HG03039 (cell line): ENCODE measurements at regions not wholly inside any gene's neighbourhood (a gene's known extent, or its start where the extent isn't known, plus 50 kb on each side); places are given as distances from the start of the nearest gene placed in this dataset.
"Not testable (repeated sequence)": the region's sequence is repeated elsewhere in the genome, so short reads cannot be mapped to it uniquely, and the experiment has no call there.

Experiments used
- ATAC-seq: cut with Tn5 transposase; IDR thresholded peaks from one replicate; pipeline ENCODE4 v1.9.1; 2021; ENCODE audit warnings: mild to moderate bottlenecking, moderate library complexity; ENCODE audit not compliant: unreplicated experiment

DNA sequence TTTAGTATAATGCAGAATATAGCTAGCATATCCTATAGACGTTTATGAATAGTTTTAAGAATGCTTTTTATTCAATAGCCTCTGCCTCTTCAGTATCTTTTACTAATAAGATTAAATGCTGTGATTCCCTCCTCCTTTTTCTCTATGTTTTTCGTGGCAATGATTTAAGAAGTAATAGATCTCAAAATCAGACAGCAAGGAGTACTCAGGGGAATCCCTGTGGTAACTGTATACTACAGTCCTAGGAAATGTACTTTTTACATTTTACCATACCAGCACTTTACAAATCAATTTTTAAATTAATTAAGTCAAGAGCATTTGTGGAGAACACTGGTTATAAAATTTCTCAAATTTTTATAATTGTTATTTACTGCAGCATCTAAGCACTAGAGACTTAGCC is 240.6 kb upstream of the CAND1 start:
- no peak for ATAC-seq

DNA sequence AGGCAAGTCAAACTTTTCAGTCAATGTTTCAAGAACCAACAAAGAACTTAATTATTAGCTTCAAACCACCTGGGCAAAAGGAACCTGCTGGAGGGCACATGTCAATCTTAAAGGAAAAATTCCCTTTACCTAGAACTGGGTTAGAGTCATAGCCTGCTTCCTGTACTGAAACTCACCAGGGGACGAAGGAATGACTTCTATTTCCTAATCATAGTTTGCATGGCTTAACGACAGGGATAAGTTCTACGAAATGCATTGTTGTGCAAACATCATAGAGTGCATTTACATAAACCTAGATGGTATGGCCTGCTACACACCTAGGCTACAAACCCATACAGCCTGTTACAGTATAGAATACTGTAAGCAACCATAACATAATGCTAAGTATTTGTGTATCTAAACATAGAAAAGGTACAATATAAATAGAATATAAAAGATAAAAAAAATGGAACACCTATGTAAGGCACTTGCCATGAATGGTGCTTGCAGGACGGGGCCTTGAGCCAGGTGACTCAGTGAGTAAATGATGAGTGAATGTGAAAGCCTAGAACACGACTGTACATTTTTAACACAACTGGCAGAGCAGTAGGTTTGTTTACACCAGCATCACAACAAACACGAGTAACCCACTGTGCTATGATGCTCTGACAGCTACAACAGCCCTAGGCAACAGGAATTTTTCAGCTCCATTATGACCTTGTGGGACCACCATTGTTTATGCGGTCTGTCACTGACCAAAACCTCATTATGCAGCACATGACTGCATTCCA is 234.9 kb upstream of the CAND1 start:
- ATAC-seq, result no peak

DNA sequence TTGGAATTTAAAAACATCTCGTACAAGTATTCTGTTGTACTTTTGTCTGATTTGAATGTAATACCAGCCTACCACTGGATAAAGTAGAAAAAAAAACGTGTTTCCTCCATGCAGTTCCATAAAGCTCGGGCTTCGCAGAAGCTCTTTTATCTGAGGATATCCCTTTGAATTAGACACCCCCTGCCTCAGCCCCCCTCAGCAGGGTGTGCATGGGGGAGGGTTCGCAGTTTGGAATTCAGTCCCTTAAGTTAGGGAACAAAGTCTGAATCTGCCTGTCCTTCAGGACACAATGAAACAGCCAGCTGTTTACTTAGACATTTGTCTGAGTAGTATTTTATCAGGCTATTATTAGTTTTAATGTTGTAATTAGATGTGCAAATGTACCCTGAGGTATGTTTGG is 234.0 kb upstream of the CAND1 start:
- ATAC-seq, result no peak

DNA sequence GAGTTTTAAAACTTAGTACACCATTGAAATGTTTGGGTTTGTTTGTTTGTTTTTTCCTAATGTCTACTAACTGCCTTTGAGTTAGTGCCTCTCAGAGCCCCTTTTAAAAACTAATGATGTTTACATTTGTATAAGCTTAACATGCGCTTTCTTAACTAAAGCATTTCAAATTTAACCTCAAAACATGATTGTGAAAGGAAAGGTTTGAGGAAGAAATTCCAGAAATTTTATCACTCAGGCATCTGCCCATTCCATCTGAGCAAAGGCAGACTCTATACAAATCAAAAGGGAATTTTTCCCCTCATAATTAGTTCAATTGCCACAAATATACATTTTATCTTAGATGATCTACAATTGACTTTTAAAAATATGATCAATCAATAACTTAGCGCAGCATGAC is 230.7 kb upstream of the CAND1 start:
- ATAC-seq, result no peak

DNA sequence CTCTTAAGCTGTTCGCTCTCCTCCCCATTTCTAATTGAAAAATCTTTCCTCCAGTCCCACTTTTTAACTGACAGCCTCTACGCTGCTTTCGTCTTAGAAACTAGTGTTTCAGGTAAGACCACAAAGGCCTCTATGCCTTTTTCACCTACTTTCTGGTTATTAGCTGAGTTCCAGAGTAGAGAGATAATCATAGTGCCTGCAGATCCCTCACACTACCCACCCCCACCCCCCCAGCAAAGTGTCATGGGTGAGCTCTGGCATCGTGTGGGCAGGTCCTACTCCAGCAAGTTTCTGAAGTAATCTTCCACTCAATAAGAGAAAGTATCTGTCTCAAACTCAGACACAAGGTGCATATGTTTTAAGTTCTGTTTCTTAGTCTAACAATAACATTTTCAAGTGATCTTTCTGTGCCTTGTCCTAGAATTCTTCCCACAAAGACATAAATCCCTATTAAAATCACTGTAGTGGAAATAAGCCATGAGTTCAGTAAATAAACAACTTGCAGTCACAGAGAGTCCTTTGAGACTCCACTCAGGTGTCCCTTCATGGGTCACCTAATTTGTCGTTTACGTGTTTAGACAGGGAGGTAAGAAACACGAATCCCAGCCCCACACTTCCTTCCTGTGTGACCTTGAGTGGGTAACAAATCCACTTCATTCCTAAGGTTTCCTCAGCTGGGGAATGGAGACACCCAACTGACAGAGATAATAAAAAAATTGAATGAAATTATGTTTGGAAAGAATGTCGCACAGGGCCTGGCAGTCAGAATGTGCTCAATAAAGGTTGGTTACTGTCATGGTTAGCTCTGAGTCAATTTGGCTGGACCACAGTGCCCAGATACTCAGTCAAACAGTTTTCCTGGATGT is 228.9 kb upstream of the CAND1 start:
- no peak for ATAC-seq

DNA sequence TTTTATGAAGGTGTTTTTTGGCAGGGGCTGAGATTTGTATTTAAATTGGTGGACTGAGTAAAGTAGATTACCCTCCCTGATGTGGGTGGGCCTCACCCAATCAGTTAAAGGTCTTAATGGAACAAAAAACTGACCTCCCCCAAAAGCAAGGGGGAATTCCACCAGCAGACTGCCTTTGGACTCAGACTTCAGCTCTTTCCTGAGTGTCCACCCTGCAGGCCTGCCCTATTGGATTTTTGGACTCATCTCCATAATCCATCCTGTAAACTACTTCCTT is 228.4 kb upstream of the CAND1 start:
- no peak for ATAC-seq

DNA sequence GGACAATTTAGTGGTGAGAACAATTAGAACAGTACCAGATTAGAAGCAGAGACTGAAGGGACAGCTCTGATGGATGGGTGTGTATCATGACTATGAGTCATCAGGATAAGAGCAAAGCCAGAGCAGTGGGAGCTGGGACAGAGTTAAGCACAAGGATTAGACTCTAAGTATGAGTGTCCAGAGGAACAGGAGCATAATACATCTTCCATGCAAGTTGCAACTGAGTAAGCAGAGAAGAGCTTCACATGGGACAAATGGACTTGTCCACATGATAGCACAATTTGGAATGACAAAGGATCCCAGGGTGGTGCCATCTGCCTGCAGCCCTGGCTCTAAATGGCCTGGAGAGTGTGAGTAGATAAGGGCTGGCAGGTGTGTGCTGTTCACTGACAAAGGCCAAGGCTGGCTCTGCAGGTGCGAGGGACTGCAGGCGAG is 226.4 kb upstream of the CAND1 start:
- no peak for ATAC-seq

DNA sequence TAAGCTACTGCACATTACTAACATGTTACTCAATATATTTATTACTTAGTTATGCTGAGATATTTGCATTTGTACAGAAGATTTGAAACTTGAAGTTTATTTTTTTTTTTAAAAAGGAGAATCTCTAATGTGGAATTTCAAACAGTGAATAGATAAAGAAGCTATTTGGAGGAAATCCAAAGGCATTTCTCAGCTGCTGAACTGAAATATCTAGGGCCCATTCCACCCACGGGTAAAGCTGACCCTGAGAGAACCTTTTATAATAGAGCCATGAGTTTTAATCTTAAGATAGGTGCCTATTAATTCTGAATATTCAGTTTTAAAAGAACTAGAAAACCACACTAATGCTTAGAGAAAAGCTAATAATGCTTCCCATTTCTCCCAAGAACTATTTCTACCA is 225.4 kb upstream of the CAND1 start:
- ATAC-seq, result no peak

DNA sequence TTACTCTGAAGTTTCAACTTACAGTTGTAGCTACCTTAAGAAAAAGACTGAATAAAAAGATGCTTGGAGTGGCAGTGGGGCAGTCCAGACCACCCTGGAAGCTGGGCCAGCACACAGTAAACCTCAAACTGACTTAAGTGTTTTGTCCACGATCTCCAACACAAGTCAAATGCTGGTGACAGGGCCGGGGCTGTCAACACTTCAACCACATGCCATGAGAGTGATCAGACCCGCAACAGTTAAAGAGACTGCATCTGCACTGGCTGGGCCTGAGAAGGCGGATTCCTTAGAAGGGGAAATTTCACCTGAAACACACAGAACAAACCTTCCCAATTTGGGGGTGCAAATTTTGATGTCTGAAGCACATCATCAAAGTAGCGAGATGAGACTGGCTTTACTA is 223.5 kb upstream of the CAND1 start:
- ATAC-seq, result no peak

DNA sequence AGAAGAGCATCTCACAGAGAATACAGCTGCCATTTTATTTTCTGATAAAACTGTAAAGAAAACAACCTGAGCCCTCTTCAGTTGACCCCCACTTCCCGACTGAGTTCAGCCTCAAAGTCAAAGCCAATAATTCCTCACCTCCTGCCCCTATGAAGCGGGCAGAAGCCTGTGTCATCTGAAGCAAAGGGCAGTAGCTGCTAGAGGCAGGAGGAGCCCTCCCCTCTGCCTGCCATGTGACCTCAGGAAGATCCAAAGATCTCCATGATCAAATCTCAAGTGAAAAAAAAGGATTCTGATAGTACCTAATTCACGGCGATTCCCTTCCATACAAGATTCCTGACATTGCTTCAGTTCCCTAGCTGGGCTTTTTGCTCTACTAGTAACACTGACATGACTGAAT is 223.1 kb upstream of the CAND1 start:
- no peak for ATAC-seq

DNA sequence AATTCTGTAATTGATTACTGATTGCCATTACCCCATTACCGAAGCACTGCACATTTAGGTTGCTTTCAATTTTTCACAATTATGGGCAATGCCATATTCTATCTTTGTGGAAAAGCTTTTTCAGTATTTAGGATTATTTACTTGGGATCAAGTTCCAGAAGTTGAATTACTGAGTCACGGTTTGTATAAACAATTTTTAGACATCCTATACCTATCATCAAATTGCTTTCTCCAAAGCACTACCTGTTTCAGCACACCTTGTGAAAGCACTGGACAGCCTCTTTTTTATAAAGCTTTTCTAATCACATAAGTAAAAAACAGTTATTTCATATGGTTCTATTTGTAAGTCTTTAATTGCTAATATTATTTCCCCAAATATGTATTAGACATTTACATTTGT is 221.5 kb upstream of the CAND1 start:
- no peak for ATAC-seq

DNA sequence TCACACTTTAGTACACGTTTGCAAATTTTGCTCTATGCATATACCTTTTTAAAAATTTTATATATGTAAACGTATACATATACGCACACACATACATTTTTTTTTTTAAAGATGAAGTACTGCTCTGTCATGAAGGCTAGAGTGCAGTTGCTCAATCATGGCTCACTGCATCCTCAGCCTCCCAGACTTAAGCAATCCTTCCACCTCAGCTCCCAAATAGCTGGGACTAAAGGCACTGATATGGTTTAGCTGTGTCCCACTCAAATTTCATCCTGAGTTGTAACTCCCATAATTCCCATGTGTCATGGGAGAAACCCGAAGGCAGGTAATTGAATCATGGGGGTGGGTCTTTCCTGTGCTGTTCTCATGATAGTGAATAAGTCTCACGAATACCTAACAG is 220.8 kb upstream of the CAND1 start:
- no peak for ATAC-seq

DNA sequence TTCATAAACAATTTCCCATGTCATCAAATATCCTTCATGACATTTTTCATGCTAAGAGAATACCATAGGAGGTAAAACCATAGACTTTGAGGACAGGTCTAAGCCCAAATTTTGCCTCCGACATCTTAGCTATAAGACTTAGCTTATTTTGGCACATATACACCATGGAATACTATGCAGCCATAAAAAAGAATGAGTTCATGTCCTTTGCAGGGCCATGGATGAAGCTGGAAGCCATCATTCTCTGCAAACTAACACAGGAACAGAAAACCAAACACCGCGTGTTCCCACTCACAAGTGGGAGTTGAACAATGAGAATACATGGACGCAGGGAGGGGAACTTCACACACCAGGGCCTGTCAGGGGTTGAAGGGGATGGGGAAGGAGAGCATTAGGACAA is 220.0 kb upstream of the CAND1 start:
- not testable (repeated sequence) for ATAC-seq

DNA sequence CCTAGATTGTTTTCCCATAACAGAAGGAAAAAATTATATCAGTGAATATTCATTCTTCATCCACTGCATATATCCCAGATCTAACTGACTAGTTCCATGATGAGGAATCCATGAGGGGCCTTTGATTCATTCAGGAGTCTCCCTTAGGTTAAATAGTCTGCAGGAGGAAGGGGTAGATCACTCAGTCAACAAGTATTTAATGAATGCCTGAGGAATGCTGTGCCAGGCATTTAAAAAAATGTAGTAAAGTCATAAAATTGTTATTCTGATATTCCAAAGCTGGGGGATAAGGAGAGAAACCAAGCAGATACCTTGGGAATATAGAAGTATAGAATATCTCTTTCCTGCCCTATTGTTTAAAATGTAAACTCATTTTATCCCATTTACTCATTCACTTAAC is 216.2 kb upstream of the CAND1 start:
- no peak for ATAC-seq

DNA sequence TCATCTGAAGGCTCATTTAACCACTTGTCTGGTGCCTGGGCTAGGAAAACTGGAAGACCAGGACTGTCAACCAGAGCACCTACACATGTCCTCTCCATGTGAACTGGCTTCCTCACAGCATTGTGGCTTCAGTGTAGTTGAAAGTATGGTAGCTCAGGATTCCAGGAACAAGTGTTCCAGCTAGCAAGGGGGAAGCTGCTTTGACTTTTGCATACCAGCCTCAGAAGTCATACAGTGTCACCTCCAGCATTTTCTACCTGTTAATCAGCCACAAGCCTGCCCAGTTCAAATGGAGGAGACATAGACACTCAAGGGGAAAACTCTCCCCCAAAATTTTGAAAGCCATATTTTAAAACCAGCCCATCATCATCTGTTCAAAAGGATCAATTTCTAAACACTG is 212.8 kb upstream of the CAND1 start:
- ATAC-seq, result no peak

DNA sequence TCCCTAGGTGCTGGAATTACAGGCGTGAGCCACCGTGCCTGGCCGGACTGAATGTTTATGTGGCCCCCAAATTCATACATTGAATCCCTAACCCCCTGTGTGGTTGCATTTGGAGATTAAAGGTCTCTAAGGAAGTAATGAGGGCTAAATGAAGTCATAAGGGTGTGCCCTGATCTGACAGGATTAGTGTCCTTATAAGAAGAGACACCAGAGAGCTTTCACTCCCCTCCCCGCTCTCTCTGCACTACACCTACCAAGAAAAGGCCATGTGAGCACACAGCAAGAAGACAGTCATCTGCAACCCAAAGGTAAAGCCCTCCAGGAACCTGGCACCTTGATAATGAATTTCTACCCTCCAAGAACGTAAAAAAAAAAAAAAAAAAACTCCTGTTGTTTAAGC is 212.1 kb upstream of the CAND1 start:
- no peak for ATAC-seq

DNA sequence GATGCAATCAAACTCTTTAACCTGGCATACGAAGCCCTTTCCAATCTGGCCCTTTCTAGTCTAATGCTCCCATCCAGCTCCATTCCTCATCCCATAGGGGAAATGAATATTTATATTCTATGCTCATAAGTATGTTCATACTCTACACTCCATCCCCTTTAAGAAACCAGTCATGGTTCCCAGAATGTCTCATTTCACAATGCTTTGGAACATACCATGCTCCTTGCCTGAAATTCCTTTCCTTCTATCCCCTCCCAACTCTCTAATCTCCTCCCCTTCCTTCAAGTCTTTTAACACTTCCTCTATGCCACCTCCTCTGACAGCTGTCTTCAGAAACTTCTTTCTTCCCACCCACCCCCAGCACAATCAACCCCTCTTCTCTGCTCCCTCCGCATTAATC is 207.0 kb upstream of the CAND1 start:
- no peak for ATAC-seq

DNA sequence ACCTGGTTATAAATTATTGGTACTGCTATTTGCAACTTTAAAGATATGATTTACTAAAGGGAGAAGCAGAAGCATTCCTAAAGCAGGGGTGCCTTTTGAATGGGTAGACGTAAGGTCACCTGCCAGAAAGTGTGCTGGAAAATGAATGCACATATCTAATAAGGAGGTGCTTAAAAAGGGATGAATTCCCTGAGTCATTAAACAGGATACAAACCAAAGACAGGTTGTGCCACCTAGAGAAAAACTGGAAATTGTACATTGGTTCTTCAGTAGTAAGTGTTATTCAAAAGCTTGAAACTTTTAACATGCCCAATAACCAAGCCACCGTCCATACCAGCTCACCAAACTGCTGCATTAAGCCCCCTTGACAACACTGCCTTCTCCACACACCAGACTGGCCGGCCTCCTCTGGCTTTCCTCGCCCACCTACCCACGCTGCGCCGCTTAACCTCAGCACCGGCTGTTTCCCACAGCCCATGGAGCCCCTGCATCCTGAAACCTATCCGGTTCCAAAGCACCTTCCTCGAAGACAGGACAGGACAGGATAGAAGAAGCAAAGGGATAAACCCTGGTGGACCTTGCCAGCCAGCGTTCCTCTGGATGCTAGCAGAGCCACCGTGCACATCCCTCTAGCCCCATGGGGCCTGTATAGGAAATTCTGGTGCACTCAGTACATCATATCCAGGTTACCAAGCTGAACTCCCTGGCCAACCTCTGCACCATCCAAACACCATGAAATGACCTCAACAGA is 201.5 kb upstream of the CAND1 start:
- no peak for ATAC-seq

DNA sequence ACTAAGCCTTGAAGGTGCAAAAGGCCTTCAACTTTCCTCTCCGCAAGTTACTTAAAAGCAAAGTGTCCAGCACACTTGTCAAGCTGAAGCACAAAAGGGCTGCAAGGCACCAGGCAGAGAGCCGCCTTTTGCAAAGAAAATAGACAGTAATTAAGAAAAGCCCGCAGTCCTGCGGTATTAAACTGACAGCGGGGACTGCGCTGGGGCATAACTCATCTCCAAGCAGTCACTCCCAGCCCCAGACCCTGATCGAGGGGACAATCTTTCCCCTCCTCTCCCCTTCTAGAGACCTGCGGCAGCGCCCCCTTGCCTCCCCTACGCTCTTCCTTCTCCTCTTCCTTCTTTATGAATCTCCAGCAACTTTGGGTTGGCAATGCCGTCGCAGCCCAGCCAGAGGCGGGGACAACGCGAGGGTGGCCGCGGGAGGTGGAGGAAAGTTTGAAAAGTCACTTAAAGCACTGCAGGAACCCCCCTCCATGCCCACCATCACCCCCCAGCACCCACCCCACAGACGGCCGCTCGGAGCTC is 200.9 kb upstream of the CAND1 start:
- ATAC-seq, result no peak

DNA sequence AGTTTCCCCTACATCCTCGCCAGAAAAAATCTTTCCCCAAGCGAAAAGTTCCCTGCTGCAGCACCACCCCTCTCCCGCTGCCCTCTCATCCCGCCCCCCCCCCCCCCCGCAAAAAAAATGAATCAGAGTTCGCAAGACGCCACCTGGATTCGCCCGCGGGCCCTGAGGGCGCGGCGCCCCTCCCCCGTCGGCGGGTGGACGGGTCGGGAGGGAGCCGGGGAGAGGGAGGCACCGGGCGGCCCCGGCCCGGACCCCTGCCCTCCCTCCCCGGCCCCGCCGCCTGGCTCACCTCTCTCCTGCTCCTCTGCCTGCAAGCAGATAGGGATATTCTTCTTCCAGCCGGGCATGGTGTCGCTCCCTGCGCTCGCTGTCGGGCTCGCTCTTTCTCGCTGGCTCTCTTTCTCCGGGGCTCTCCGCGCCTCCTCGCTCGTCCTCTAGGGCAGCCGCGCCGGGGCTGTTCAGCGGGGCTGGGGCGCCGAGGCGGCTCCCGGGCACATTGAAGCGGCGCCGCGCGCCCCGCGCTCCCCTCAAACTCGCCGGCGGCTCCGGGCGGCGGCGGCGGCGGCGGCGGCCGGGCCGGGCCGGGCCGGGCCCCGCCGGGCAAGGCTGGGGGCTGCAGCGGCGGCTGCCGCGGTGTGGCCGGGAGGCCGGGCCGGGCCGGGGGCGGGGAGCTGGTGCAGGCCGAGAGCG is 200.3 kb upstream of the CAND1 start:
- peak; percentile 48 for ATAC-seq
